GM12878 (cell line): ENCODE measurements at regions not wholly inside any gene's neighbourhood (a gene's known extent, or its start where the extent isn't known, plus 50 kb on each side); places are given as distances from the start of the nearest gene placed in this dataset.

ENCODE experiments used
- ATAC-seq: fragments of 200-7000 bp; cut with Tn5 transposase; 3 replicates; pipeline ENCODE4 v1.9.1; 2020; ENCODE audit warnings: mild to moderate bottlenecking, moderate library complexity
- BruUV-seq: library from RNA; stranded (reverse); fragments of 400-500 nt; replicated peaks from 2 replicates; lab custom pipeline; 2021; lab: Mats Ljungman, UMichigan
- CTCF ChIA-PET: fragments of 300-600 bp; sonication (Branson Sonifier 250); formaldehyde crosslinking; extraction: SDS; loops from one replicate; lab custom pipeline; 2021; ENCODE audit warnings: inconsistent platforms; lab: Yijun Ruan, JAX
- POLR2A ChIA-PET: fragments of 350-600 bp; formaldehyde crosslinking; extraction: SDS; loops from one replicate; lab custom pipeline; 2021; ENCODE audit warnings: inconsistent platforms; lab: Charles Lee
- RAD21 ChIA-PET: fragments of 300-600 bp; sonication (Branson Sonifier 250); formaldehyde crosslinking; loops from one replicate; lab custom pipeline; 2023; ENCODE audit warnings: antibody characterized with exemption; ENCODE audit not compliant: unreplicated experiment; lab: Charles Lee
- SMC1A ChIA-PET: fragments of 300-600 bp; sonication (Branson Sonifier 250); formaldehyde crosslinking; loops from one replicate; lab custom pipeline; 2023; ENCODE audit not compliant: unreplicated experiment, uncharacterized antibody; lab: Charles Lee
- DNase-seq: peaks from one replicate; pipeline ENCODE4 v3.0.0-alpha.2; 2011; ENCODE audit warnings: low read depth, low spot score
- FAIRE-seq: peaks from 3 replicates; lab custom pipeline; 2011; peaks lifted over from hg19 to GRCh38; lab: Jason Lieb, UNC
- H2AFZ ChIP-seq: 2 replicates; pipeline ENCODE4 v1.6.0; 2011; ENCODE audit warnings: low read depth, low read length, control low read depth; ENCODE audit not compliant: control insufficient read depth
- H3K27ac ChIP-seq: 2 replicates; pipeline ENCODE4 v1.5.1; 2011; ENCODE audit warnings: control low read depth; ENCODE audit not compliant: control insufficient read depth, insufficient read depth
- H3K27me3 ChIP-seq, 2 experiments: replicated peaks in 1 of 2; 2 replicates each; pipeline versions ENCODE4 v1.6.0 to v1.6.1; 2011; ENCODE audit warnings: low read length in 1 of 2; ENCODE audit not compliant: control insufficient read depth in 2 of 2, insufficient read depth in 2 of 2
- H3K36me3 ChIP-seq, 2 experiments: 2 replicates each; pipeline ENCODE4 v1.5.1; 2011; ENCODE audit warnings: low read length in 1 of 2; ENCODE audit not compliant: control insufficient read depth in 2 of 2, insufficient read depth in 2 of 2
- H3K4me1 ChIP-seq: 2 replicates; pipeline ENCODE4 v1.6.1; 2011; ENCODE audit warnings: mild to moderate bottlenecking, low read length, moderate library complexity, mixed read lengths; ENCODE audit not compliant: control insufficient read depth, insufficient read depth
- H3K4me2 ChIP-seq: 2 replicates; pipeline ENCODE4 v1.6.0; 2011; ENCODE audit warnings: control low read depth; ENCODE audit not compliant: control insufficient read depth, insufficient read depth
- H3K4me3 ChIP-seq: fragments of 200-600 bp; sonication (generic); 2 replicates; pipeline ENCODE4 v1.5.1; 2016
- H3K79me2 ChIP-seq: 2 replicates; pipeline ENCODE4 v1.6.0; 2011; ENCODE audit warnings: low read length; ENCODE audit not compliant: control insufficient read depth, insufficient read depth
- H3K9ac ChIP-seq: 2 replicates; pipeline ENCODE4 v1.8.0; 2011; ENCODE audit warnings: low read length, control low read depth, mixed read lengths; ENCODE audit not compliant: control insufficient read depth, insufficient read depth
- H3K9me3 ChIP-seq: replicated peaks from 3 replicates; pipeline ENCODE4 v1.5.1; 2011; ENCODE audit warnings: mild to moderate bottlenecking, low read length; ENCODE audit not compliant: control insufficient read depth, insufficient read depth
- H4K20me1 ChIP-seq: 2 replicates; pipeline ENCODE4 v1.6.0; 2011; ENCODE audit not compliant: control insufficient read depth, insufficient read depth
- BHLHE40 ChIP-seq, 2 experiments: fragments of 450-650 bp in 1 of 2; IDR thresholded peaks; 2 replicates each; pipeline ENCODE4 v1.6.1; 2011 to 2017; ENCODE audit warnings: low read depth in 2 of 2, borderline replicate concordance in 1 of 2, improper control_type of control experiment in 1 of 2, low read length in 1 of 2, mild to moderate bottlenecking in 1 of 2
- EED ChIP-seq: sonication (generic); IDR thresholded peaks from 2 replicates; pipeline ENCODE4 v1.6.1; 2016; ENCODE audit warnings: antibody characterized with exemption, low read depth
- HDGF ChIP-seq: fragments of 450-650 bp; IDR thresholded peaks from 2 replicates; pipeline ENCODE4 v1.6.1; 2016; ENCODE audit warnings: antibody characterized with exemption
- IRF3 ChIP-seq: fragments of 450-650 bp; IDR thresholded peaks from 2 replicates; pipeline ENCODE4 v1.6.1; 2014; ENCODE audit warnings: mild to moderate bottlenecking
- NRF1 ChIP-seq: conservative IDR thresholded peaks from 2 replicates; pipeline ENCODE4 v1.6.1; 2011; ENCODE audit warnings: mild to moderate bottlenecking, low read depth, low read length, improper control_type of control experiment
- TBL1XR1 ChIP-seq: IDR thresholded peaks from 2 replicates; pipeline ENCODE4 v1.6.1; 2012; ENCODE audit warnings: low read depth, low read length, improper control_type of control experiment
- ZNF384 ChIP-seq: IDR thresholded peaks from 2 replicates; pipeline ENCODE4 v1.6.1; 2012; ENCODE audit warnings: low read depth, mild to moderate bottlenecking, low read length, improper control_type of control experiment, borderline replicate concordance
- ZNF687 ChIP-seq: fragments of 450-650 bp; IDR thresholded peaks from 2 replicates; pipeline ENCODE4 v1.6.1; 2017; ENCODE audit warnings: mild to moderate bottlenecking, moderate library complexity
- ZSCAN29 ChIP-seq: fragments of 450-650 bp; IDR thresholded peaks from 2 replicates; pipeline ENCODE4 v1.6.1; 2017; ENCODE audit warnings: mild to moderate bottlenecking, moderate library complexity
- WGBS: methylation state at CpG from one replicate; pipeline ENCODE4 v1.1.6; 2016; ENCODE audit warnings: low lambda C conversion rate; ENCODE audit not compliant: insufficient replicate concordance, insufficient coverage; ENCODE audit errors: missing lambda C conversion rate; 5-methylcytosine and 5-hydroxymethylcytosine counted together
- in situ Hi-C: fragments of 300-500 bp; cut with MboI; formaldehyde crosslinking; loops from 9 replicates; pipeline ENCODE4 v1.14.3; 2018; ENCODE audit warnings: mixed read lengths
- intact Hi-C: fragments of 100-400 bp; cut with micrococcal nuclease; formaldehyde crosslinking; loops from one replicate; pipeline ENCODE4 v1.14.2; 2022; ENCODE audit not compliant: unreplicated experiment

- no peak for ATAC-seq
- Histone ChIP-seq H3K4me2 (no peak overlapping the region), H3K79me2 (no peaks in the 10 kb centered on the region), H3K4me1 (no peaks in the 10 kb centered on the region), H3K27me3 (no peaks in the 10 kb centered on the region), H2AFZ (no peak overlapping the region), H4K20me1 (no peaks in the 10 kb centered on the region), H3K4me3 (no peak overlapping the region), H3K36me3 (no peaks in the 10 kb centered on the region), H3K27ac (no peak overlapping the region), H3K9ac (no peak overlapping the region), H3K9me3 (no peaks in the 10 kb centered on the region)
- no peak for FAIRE-seq
- in situ Hi-C loops: no loop called here
- 32% methylated on average over 5 of the region's 5 CpGs for WGBS
- DNase-seq: no peak
- SMC1A ChIA-PET: no interaction called here
- TF ChIP-seq NRF1 (no peak), HDGF (no peak), ZNF687 (no peak), TBL1XR1 (no peak), ZSCAN29 (no peak), ZNF384 (no peak), BHLHE40 (IDR thresholded peaks at IDR 0.05; ENCODE audit: borderline replicate concordance in 1 of 2, low read depth in 2 of 2, low read length in 1 of 2) (no peak), IRF3 (no peak), EED (no peak)
- RAD21 ChIA-PET: no interaction called here
- CTCF ChIA-PET: no interaction called here
- no TSS peak for BruUV-seq
- POLR2A ChIA-PET: no interaction called here
- intact Hi-C loops: no loop called here
Observed at GRCh38 chr10:90674928-90675327, 182.9 kb downstream of the HTR7 start.
